Nephron progenitor cell (in vitro differentiated cells): ENCODE measurements at regions not wholly inside any gene's neighbourhood (a gene's known extent, or its start where the extent isn't known, plus 50 kb on each side); places are given as distances from the start of the nearest gene placed in this dataset.

Source experiments
- DNase-seq: peaks from one replicate; pipeline ENCODE4 v3.0.0; 2021
- H3K27ac Mint-ChIP-seq: 2 replicates; pipeline ENCODE4 v1.8.0; 2021; ENCODE audit warnings: mild to moderate bottlenecking, moderate library complexity, mixed read lengths
- H3K27me3 Mint-ChIP-seq: 2 replicates; pipeline ENCODE4 v1.8.0; 2021; ENCODE audit warnings: mild to moderate bottlenecking, low read depth, mixed read lengths; ENCODE audit not compliant: poor library complexity
- H3K36me3 Mint-ChIP-seq: 2 replicates; pipeline ENCODE4 v1.8.0; 2021; ENCODE audit warnings: low read depth, mixed read lengths
- H3K4me1 Mint-ChIP-seq: 2 replicates; pipeline ENCODE4 v1.8.0; 2021; ENCODE audit warnings: mixed read lengths
- H3K4me3 Mint-ChIP-seq: 2 replicates; pipeline ENCODE4 v1.8.0; 2021; ENCODE audit warnings: mild to moderate bottlenecking, moderate library complexity, mixed read lengths
- H3K9me3 Mint-ChIP-seq: 2 replicates; pipeline ENCODE4 v1.8.0; 2021; ENCODE audit warnings: mild to moderate bottlenecking, moderate library complexity, mixed read lengths
- TF ChIP-seq, protein P1 (sequence below): fragments of 200-600 bp; sonication (generic); IDR thresholded peaks from 2 replicates; pipeline ENCODE4 v1.5.0; 2021; ENCODE audit warnings: antibody characterized with exemption

DNA sequence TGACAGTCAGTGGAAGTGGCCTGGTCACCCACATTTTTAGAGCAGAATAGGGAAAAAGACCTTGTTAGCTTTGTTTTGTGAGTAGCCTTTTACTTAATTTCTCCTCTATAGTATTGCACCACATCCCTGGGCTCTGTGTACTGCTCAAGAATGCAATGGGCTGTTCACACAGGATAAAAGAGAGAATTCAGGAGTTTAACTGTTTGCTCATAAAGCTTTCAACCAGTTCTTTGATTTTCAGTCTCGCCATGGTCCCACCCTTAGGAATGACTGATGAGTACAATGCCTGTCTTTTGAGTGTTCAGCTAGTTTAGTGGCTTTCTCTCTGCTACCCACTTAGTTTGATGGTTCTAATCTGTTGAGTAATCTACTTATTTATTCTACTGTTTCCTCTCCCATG lies 129.7 kb downstream of the PLG start:
- H3K4me3 Mint-ChIP-seq, result no peak overlapping the region
- peaks cover 6% of the 10 kb centered on the region for H3K4me1 Mint-ChIP-seq
- H3K9me3 Mint-ChIP-seq, result no peaks in the 10 kb centered on the region
- no peak overlapping the region for H3K27ac Mint-ChIP-seq
- no peaks in the 10 kb centered on the region for H3K27me3 Mint-ChIP-seq
- no peaks in the 10 kb centered on the region for H3K36me3 Mint-ChIP-seq
- TF ChIP-seq, protein P1, sequence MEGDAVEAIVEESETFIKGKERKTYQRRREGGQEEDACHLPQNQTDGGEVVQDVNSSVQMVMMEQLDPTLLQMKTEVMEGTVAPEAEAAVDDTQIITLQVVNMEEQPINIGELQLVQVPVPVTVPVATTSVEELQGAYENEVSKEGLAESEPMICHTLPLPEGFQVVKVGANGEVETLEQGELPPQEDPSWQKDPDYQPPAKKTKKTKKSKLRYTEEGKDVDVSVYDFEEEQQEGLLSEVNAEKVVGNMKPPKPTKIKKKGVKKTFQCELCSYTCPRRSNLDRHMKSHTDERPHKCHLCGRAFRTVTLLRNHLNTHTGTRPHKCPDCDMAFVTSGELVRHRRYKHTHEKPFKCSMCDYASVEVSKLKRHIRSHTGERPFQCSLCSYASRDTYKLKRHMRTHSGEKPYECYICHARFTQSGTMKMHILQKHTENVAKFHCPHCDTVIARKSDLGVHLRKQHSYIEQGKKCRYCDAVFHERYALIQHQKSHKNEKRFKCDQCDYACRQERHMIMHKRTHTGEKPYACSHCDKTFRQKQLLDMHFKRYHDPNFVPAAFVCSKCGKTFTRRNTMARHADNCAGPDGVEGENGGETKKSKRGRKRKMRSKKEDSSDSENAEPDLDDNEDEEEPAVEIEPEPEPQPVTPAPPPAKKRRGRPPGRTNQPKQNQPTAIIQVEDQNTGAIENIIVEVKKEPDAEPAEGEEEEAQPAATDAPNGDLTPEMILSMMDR, result no peak
- DNase-seq, result peak; percentile 4

DNA sequence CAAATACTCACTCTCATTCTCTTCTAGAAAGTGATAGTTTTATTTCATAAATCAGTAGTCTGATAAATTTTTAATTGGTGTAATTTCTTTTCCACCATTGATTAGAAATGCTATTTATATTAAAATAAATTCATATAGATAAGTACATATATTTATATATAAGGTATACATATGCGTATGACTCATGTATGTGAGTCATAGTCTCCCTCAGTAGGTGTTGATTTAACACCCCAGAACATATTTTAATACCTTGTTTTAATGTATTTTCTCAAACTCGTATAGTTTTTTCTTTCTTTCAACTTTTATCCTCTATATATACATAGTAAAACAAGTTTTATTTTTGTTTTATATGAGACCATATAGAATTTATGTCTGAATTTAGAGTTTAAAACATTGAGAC lies 130.4 kb downstream of the PLG start:
- DNase-seq, result no peak
- Mint-ChIP-seq H3K9me3 (no peaks in the 10 kb centered on the region), H3K27ac (no peak overlapping the region), H3K4me3 (no peak overlapping the region), H3K4me1 (peaks cover 6% of the 10 kb centered on the region), H3K27me3 (no peaks in the 10 kb centered on the region), H3K36me3 (no peaks in the 10 kb centered on the region)
- TF ChIP-seq, protein P1, result no peak

DNA sequence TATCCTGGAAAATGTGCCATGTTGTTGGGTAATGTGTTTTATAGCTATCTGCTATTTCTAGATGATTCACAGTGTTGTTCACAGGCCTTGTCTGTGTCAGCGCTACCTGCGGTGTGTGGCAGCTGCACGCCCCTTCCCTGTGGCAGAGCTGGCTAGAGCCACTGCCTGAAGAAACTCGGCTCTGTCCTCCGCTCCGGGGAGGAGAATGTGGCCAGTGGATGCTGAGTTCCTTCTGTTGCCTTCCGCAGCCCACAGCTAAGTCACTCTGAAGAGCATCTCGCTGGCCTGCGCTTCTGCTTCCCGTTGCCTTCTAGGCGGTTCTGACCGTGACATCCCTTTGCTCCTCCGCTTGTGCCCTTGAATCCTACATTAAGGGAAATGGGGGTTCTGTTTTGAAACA lies 135.1 kb downstream of the PLG start:
- H3K27me3 Mint-ChIP-seq, result no peaks in the 10 kb centered on the region

DNA sequence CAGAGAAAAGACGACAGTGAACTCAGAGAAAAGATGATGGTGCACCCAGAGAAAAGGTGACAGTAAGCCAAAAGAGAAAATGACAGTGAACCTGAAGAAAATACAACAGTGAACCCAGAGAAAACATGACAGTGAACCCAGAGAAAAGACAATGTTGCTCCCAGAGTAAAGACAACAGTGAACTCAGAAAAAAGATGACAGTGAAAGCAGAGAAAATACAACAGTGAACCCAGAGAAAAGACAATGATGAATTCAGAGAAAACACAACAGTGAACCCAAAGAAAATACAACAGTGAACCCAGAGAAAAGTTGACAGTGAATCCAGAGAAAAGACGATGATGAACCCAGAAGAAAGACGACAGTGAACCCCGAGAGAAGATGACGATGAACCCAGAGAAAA lies 140.5 kb upstream of the MAP3K4 start:
- no peaks in the 10 kb centered on the region for H3K27me3 Mint-ChIP-seq
- TF ChIP-seq, protein P1, result no peak
- H3K27ac Mint-ChIP-seq, result no peak overlapping the region
- H3K9me3 Mint-ChIP-seq, result no peaks in the 10 kb centered on the region
- no peak overlapping the region for H3K4me3 Mint-ChIP-seq
- no peak for DNase-seq
- H3K36me3 Mint-ChIP-seq, result no peaks in the 10 kb centered on the region
- H3K4me1 Mint-ChIP-seq, result no peaks in the 10 kb centered on the region

More for the DNA sequence above, 135.1 kb downstream of the PLG start:
- no peaks in the 10 kb centered on the region for H3K36me3 Mint-ChIP-seq
- H3K9me3 Mint-ChIP-seq, result no peaks in the 10 kb centered on the region
- no peak overlapping the region for H3K4me3 Mint-ChIP-seq
- TF ChIP-seq, protein P1, result no peak
- peaks cover 1% of the 10 kb centered on the region for H3K4me1 Mint-ChIP-seq
- DNase-seq, result peak; percentile 2
- H3K27ac Mint-ChIP-seq, result no peak overlapping the region

DNA sequence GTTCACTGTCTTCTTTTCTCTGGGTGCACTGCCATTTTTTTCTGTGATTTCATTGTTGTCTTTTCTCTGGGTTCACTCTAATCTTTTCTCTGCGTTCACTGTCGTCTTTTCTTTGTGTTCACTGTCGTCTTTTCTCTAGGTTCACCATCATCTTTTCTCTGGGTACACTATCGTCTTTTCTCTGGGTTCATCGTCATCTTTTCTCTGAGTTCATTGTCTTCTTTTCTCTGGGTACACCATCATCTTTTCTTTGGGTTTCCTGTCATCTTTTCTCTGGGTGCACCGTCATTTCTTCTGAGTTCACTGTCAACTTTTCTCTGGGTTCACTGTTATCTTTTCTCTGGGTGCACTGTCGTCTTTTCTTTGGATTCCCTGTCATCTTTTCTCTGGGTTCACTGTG lies 137.6 kb upstream of the MAP3K4 start:
- TF ChIP-seq, protein P1, result no peak
- Mint-ChIP-seq H3K4me3 (no peak overlapping the region), H3K27ac (no peak overlapping the region), H3K4me1 (no peaks in the 10 kb centered on the region), H3K27me3 (no peaks in the 10 kb centered on the region), H3K9me3 (no peaks in the 10 kb centered on the region), H3K36me3 (no peaks in the 10 kb centered on the region)
- no peak for DNase-seq

DNA sequence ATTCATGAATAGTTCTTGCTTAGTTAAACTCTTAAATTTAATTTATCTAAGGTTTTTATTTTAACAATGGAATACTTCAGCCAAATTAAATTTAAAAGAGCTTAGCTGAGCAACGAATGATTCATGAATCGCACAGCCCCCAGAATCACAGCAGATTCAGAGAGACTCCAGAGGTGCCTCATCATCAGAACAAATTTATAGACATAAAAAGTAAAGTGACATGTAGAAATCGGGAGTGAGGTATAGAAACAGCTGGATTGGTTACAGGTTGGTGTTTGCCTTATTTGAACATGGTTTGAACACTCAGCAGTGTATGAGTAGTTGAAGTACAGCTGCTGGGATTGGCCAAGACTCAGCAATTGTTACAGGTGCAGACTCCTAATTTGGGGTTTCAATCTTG lies 132.7 kb upstream of the MAP3K4 start:
- Mint-ChIP-seq H3K4me1 (no peaks in the 10 kb centered on the region), H3K4me3 (no peak overlapping the region), H3K27ac (no peak overlapping the region), H3K9me3 (no peaks in the 10 kb centered on the region), H3K27me3 (peaks cover 2% of the 10 kb centered on the region), H3K36me3 (no peaks in the 10 kb centered on the region)
- TF ChIP-seq, protein P1, result no peak
- DNase-seq, result no peak
